Epithelial cell of prostate (primary cell): ENCODE measurements at regions not wholly inside any gene's neighbourhood (a gene's known extent, or its start where the extent isn't known, plus 50 kb on each side); places are given as distances from the start of the nearest gene placed in this dataset.

Experiments
- DNase-seq: peaks from one replicate; pipeline ENCODE4 v3.0.0-alpha.2; 2011; ENCODE audit warnings: low read depth, low spot score
- H3K27ac ChIP-seq: fragments of 450-650 bp; 2 replicates; pipeline ENCODE4 v1.5.1; 2017; ENCODE audit warnings: mild to moderate bottlenecking

DNA sequence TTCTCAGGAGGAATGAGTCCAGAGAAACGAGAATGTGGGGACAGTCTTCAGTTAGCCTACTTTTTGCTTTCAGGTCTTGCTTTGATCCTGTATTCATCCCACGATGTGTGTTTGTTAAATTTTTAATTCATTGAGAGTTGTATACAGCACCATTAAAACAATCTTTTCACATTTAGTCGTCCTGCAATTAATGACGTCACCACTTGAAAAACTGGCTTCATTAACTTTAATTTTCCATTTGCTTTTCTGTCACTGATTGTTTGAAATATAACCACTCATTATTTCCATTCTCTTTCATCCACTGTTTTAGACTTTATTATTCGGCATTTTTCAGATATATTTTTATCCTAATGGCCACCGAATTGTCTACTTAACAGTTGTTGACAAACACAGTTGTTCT, 146.9 kb downstream of the TFEC start:
- no peak overlapping the region for H3K27ac ChIP-seq
- DNase-seq = no peak

DNA sequence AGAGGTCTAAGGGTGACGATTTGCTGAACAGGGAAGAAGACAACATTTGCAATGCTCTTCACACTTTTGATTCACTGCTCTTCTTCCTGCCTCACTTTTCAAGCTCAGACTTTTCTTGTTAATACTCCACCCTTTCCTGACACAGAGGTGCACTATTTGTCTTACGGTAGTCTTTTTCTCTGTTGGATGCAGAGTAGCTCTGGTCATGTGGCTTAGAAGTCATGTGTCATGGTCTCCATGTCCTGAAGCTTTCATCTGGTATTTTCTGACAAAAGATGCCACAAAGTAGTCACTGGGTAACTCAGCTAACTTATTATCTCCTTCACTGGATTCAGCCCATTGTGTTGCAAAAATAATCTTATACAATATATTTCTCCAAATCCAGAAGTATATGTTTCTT, 149.1 kb downstream of the TFEC start:
- no peak for DNase-seq
- no peak overlapping the region for H3K27ac ChIP-seq

GRCh38 chr7:115879171-115879570, 151.4 kb downstream of the TFEC start:
- H3K27ac ChIP-seq = no peak overlapping the region
- no peak for DNase-seq

DNA sequence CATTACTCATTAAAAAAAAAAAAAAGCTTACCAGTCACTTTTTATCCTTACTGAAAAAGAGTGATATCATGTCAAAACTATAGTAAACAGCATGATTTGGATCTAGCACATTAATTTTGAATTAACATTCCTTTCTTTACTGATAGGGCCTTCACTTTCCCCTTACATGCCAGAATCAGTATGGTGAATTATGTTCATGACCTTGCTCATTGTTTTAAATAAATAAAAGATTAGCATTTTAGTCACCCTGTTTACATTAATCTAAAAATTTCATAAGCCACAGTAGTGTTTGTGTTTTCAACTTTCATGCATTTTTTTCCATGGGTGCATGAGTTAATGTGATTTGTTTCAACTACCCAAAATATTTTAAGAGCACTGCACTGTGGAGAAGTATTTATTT, 160.8 kb downstream of the TFEC start:
- no peak for DNase-seq
- H3K27ac ChIP-seq = no peak overlapping the region

GRCh38 chr7:115869190-115869589, 161.4 kb downstream of the TFEC start:
- DNase-seq = no peak
- no peak overlapping the region for H3K27ac ChIP-seq

DNA sequence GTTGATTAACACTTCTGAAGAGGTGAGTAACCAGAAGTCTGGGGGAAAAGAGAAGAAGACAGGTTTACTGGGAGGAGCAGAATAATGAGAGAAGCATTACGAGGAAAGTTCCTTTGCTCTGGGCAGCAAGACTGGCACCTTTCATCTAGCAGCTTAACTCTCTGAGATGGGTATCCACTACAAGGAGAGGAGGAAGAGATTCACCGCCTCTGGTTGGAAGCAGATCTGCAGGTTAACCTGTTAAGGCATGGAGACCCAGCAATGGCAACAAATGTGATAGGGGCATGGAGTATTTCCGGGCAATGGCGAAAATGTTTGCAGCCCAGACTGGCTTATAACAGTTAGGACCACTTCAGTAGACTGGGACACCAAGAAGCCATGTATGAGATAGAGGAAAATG, 162.2 kb downstream of the TFEC start:
- DNase-seq = no peak
- no peak overlapping the region for H3K27ac ChIP-seq

DNA sequence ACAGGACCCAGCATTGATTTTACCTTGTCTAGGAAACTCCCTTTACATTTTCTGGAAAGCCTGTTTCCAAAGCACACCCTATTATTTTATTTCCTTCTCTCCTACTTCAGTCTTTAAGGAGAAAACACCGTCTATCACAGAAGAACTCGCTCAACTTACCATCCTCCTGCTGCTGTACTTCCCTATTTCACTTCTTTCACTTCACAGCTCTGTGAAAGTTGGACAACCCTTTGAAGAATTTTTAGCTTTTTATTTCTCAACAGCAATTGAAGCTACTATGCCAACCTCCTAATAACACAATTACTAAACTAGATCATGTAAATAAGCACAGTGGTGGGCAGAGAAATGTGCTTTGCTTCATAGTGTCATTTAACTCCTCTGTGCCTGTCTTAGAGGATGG, 166.5 kb downstream of the TFEC start:
- DNase-seq = no peak
- no peak overlapping the region for H3K27ac ChIP-seq

- DNase-seq = no peak
- no peak overlapping the region for H3K27ac ChIP-seq
Measured at GRCh38 chr7:115851291-115851690, 179.3 kb downstream of the TFEC start.

DNA sequence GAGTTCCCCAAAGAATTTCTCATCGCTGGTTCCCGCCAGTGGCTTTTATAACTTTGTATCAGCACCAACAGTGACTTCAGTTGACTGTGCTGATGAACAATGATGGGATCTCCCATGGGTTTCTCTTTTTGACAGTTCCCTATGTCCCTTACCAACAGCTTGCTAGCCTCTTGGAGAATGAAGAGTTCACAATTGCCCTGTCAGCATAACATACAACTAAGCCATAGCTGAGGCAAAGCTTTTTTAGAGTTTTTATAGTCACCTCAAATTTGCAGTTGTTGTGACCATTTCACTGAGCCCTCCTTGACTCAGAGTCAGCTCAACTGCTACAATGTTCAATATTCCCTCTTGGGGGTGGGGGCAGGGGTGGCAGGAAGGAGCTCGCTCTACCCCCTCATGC, 179.8 kb downstream of the TFEC start:
- DNase-seq = no peak

DNA sequence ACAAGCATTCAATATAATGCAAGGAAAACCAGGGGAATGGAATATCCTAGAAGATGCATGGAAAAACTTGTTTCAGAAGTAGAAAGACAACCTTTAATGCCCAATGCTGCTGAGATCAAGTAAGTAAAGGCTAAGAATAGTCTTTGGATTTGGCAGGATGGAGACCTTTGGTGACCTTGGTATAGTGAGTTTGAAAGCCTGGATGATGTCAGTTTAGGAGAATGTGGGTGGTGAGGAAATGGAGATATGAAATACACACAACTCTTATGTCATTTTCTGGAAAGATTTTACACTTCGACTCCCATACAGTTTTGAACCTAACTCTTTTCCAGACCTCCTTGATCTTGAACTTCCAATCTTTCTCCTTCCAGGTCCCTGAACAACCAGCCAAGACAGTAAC, 185.7 kb downstream of the TFEC start:
- DNase-seq = no peak
- no peak overlapping the region for H3K27ac ChIP-seq

More for the DNA sequence above, 179.8 kb downstream of the TFEC start:
- no peak overlapping the region for H3K27ac ChIP-seq

GRCh38 chr7:115840702-115841101, 189.9 kb downstream of the TFEC start:
- no peak overlapping the region for H3K27ac ChIP-seq
- no peak for DNase-seq

GRCh38 chr7:115838829-115839228, 191.7 kb downstream of the TFEC start:
- no peak overlapping the region for H3K27ac ChIP-seq

GRCh38 chr7:115831371-115831770, 199.2 kb downstream of the TFEC start:
- H3K27ac ChIP-seq = no peak overlapping the region
- DNase-seq = no peak

More at GRCh38 chr7:115838829-115839228, 191.7 kb downstream of the TFEC start:
- DNase-seq = no peak

DNA sequence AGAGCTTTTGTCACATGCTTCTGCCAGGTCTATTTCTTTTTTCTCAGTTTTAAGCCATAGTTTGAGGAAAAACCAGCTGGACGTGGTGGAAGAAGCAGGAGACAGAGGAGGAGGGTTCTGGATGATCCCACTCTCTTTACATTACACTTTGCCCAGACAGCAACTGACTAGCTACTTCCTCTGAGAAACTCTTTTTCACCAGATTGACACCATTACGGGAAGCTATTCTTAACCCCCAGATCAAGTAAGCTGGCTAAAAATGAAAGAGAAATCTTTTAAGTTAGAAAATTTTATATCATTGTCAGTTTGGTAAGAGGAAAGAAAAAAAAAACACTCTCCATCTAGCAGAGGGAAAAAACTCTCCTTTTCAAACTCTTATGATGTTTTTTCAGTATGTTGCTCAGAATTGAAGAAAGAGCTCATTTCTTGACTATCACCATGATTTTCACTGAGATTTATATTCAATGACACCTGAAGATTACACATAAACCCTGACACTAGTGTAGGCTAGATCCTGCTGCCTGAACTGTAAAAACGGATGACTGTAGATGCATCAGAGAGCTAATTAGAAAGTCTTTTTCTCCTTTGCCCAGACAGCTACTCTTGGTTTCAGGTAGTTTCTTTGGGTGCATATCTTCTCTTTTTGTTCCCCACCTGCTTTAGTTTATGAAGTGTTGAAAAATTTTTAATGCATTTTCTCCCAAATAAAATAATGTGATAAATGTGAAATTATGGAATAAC, 203.1 kb downstream of the TFEC start:
- no peak for DNase-seq
- H3K27ac ChIP-seq = no peak overlapping the region

- no peak for DNase-seq
- H3K27ac ChIP-seq = no peak overlapping the region
Measured at GRCh38 chr7:115825456-115826115, 205.0 kb downstream of the TFEC start.

- H3K27ac ChIP-seq = no peak overlapping the region
- DNase-seq = no peak
Measured at GRCh38 chr7:115822801-115823200, 207.8 kb downstream of the TFEC start.

DNA sequence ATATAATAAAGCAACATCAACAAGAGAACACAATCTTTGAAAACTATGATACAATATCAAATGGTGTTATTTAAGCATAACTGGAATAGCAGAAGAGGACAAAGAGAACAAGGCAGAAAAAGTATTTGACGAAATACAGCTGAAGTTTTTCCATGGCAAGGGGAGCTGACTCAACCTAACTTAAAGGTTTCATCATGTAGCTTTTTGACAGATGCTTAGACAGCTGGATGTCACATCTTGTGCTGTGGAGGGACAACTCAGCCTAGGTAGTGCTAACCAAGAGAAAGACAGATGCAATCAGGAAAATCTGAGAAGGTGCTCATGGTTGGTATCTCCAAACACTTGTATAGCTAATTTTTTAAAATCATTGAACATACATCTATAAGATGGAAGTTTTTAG, 208.2 kb downstream of the TFEC start:
- no peak for DNase-seq
- H3K27ac ChIP-seq = no peak overlapping the region

GRCh38 chr7:115816318-115816974, 214.1 kb downstream of the TFEC start:
- DNase-seq = no peak
- no peak overlapping the region for H3K27ac ChIP-seq

DNA sequence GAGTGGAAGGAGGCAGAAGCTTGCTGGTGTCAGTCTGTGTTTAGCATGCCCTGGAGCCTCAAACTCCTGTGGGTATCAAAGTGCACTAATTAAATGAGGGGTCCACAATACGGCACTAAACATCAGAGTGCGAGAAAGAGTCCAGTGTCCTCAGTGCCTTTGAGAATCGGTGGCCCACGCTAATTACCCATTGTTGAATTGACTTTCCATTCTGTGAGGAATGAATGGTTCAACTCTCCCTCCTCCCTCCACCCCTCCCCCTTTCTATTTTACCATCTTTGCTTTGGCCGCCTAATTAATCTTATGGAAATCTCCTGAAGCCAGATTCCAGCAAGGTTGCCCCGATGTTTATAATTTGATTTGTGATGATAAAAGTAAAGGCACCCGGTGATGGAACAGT, 217.8 kb downstream of the TFEC start:
- no peak for DNase-seq
- H3K27ac ChIP-seq = no peak overlapping the region

- peak; percentile 18 for DNase-seq
- no peak overlapping the region for H3K27ac ChIP-seq
Measured at GRCh38 chr7:115805458-115805857, 225.1 kb downstream of the TFEC start.

DNA sequence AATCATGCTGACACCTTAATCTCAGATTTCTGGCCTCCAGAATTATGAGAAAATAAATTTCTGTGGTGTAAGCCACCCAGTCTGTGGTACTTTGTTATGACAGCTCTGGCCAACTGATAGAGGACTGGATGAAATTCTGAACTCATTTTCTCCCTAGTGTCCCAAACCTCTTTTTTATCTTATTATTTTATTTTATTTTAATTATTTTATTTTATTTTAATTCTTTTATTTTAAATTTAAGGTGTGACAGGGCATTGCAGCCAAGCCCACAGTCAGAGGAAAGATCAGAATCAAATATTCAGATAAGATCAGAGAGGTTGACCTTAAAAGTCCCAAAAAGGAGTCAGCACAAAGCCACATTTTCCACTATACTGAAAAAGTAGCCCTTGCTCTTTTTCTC, 228.1 kb downstream of the TFEC start:
- no peak overlapping the region for H3K27ac ChIP-seq
- no peak for DNase-seq
